ENCODE measurements at regions not wholly inside any gene's neighbourhood (a gene's known extent, or its start where the extent isn't known, plus 50 kb on each side); places are given as distances from the start of the nearest gene placed in this dataset.
A peak's percentile ranks its signal among the peaks of the same experiment; 100 is the strongest.

- DNase-seq (ENCODE audit: low read depth), result no peak
These were observed 157.2 kb downstream of the CD83 start for GRCh38 chr6:14274546-14275492.

- DNase-seq (ENCODE audit: low read depth), result no peak
These were observed 157.9 kb downstream of the CD83 start for GRCh38 chr6:14275493-14275851.

- no peak for DNase-seq (ENCODE audit: low read depth)
These were observed 158.5 kb downstream of the CD83 start for GRCh38 chr6:14276071-14276470.

- DNase-seq (ENCODE audit: low read depth), result no peak
These were observed 159.3 kb downstream of the CD83 start for GRCh38 chr6:14276667-14277404.

GRCh38 chr6:14277405-14277930, 159.9 kb downstream of the CD83 start:
- DNase-seq (ENCODE audit: low read depth), result no peak

- DNase-seq (ENCODE audit: low read depth), result no peak
These were observed 160.4 kb downstream of the CD83 start for GRCh38 chr6:14278006-14278405.

GRCh38 chr6:14278446-14278845, 160.9 kb downstream of the CD83 start:
- no peak for DNase-seq (ENCODE audit: low read depth)

- DNase-seq (ENCODE audit: low read depth), result no peak
These were observed 162.5 kb downstream of the CD83 start for GRCh38 chr6:14280006-14280510.

GRCh38 chr6:14280766-14281293, 163.3 kb downstream of the CD83 start:
- DNase-seq (ENCODE audit: low read depth), result no peak

- DNase-seq (ENCODE audit: low read depth), result no peak
These were observed 164.5 kb downstream of the CD83 start for GRCh38 chr6:14281811-14282660.

GRCh38 chr6:14282854-14283505, 165.4 kb downstream of the CD83 start:
- no peak for DNase-seq (ENCODE audit: low read depth)

- DNase-seq (ENCODE audit: low read depth), result no peak
These were observed 166.1 kb downstream of the CD83 start for GRCh38 chr6:14283600-14284235.

GRCh38 chr6:14284969-14285590, 167.5 kb downstream of the CD83 start:
- DNase-seq (ENCODE audit: low read depth), result no peak

- DNase-seq (ENCODE audit: low read depth), result peak; percentile 69
These were observed 168.6 kb downstream of the CD83 start for GRCh38 chr6:14286144-14286543.

GRCh38 chr6:14286634-14287428, 169.3 kb downstream of the CD83 start:
- no peak for DNase-seq (ENCODE audit: low read depth)

- DNase-seq (ENCODE audit: low read depth), result no peak
These were observed 170.1 kb downstream of the CD83 start for GRCh38 chr6:14287707-14288106.

GRCh38 chr6:14288910-14289309, 171.3 kb downstream of the CD83 start:
- no peak for DNase-seq (ENCODE audit: low read depth)

GRCh38 chr6:14290041-14290771, 172.6 kb downstream of the CD83 start:
- no peak for DNase-seq (ENCODE audit: low read depth)

All from GM04504 (cell line).